Prostate gland (tissue), 2 donors: ENCODE measurements at regions not wholly inside any gene's neighbourhood (a gene's known extent, or its start where the extent isn't known, plus 50 kb on each side); places are given as distances from the start of the nearest gene placed in this dataset.

ENCODE experiments used
- DNase-seq: peaks from one replicate; pipeline ENCODE4 v3.0.0-alpha.2; 2019; ENCODE audit warnings: low spot score
- H3K27ac ChIP-seq, 2 donors: fragments of 200-600 bp; sonication (generic); 2 replicates each; pipeline ENCODE4 v1.5.1; 2017 to 2019
- H3K27me3 ChIP-seq: fragments of 200-600 bp; sonication (generic); replicated peaks from 2 replicates; pipeline ENCODE4 v1.5.1; 2019; ENCODE audit not compliant: insufficient read depth
- H3K36me3 ChIP-seq, 2 donors: fragments of 200-600 bp; sonication (generic); 1 replicate in 1 of 2; 2 replicates in 1 of 2; pipeline versions ENCODE4 v1.5.1 to v1.8.1; 2017 to 2019
- H3K4me1 ChIP-seq: fragments of 200-600 bp; sonication (generic); replicated peaks from 2 replicates; pipeline ENCODE4 v1.5.1; 2019
- H3K4me3 ChIP-seq, 2 donors: fragments of 200-600 bp; sonication (generic); 2 replicates each; pipeline ENCODE4 v1.5.1; 2017 to 2019
- H3K9me3 ChIP-seq: fragments of 200-600 bp; sonication (generic); 2 replicates; pipeline ENCODE4 v1.5.1; 2017
- CTCF ChIP-seq, 4 experiments: fragments of 200-600 bp in 2 of 4; fragments of 450-650 bp in 2 of 4; sonication (generic) in 2 of 4; IDR thresholded peaks; 1 replicate in 3 of 4; 2 replicates in 1 of 4; pipeline ENCODE4 v1.5.1; 2016 to 2019; ENCODE audit warnings: antibody characterized with exemption in 4 of 4, mild to moderate bottlenecking in 2 of 4, moderate library complexity in 2 of 4
- POLR2A ChIP-seq: fragments of 450-650 bp; IDR thresholded peaks from one replicate; pipeline ENCODE4 v1.6.1; 2016; ENCODE audit warnings: antibody characterized with exemption, mild to moderate bottlenecking
- POLR2AphosphoS5 ChIP-seq: sonication (generic); formaldehyde crosslinking; IDR thresholded peaks from one replicate; pipeline ENCODE4 v1.6.1; 2017; ENCODE audit warnings: antibody characterized with exemption
- WGBS: methylation state at CpG from one replicate; pipeline ENCODE4 v1.1.5; 2018; 5-methylcytosine and 5-hydroxymethylcytosine counted together
- intact Hi-C: fragments of 100-400 bp; cut with DNase I; formaldehyde crosslinking; loops from one replicate; pipeline ENCODE4 v1.14.2; 2022

- TF ChIP-seq POLR2A (no peak), CTCF (IDR thresholded peaks at IDR 0.05) (no peak), POLR2AphosphoS5 (no peak)
- Histone ChIP-seq H3K36me3 (no peaks in the 10 kb centered on the region), H3K4me1 (no peaks in the 10 kb centered on the region), H3K9me3 (no peaks in the 10 kb centered on the region), H3K27me3 (no peaks in the 10 kb centered on the region), H3K4me3 (no peak overlapping the region), H3K27ac (no peak overlapping the region)
- intact Hi-C loops: no loop called here
- DNase-seq: no peak
- 66% methylated on average over 10 of the region's 10 CpGs for WGBS
Observed at GRCh38 chr6:23282252-23283021, 713.1 kb downstream of the HDGFL1 start.

DNA sequence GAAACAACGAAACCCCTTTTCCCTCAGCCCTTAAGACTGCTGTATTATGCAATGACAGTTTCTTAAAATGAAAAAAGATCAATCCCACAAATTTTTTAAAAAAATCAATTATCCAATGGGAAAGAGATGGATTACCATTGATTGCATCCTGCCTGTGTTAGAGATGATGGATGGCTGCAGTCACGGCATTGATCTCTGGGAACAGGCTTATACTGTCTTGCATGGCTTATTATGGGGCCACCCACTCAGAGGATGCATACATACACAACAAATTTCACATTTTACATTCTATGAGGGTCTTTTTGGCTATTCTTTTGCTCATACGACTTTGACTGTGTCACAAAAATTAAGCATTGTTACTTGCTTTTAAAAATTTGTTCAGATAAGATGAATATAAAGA is 724.3 kb downstream of the HDGFL1 start:
- intact Hi-C loops: no loop called here
- H3K9me3 ChIP-seq: no peaks in the 10 kb centered on the region
- no peaks in the 10 kb centered on the region for H3K36me3 ChIP-seq
- H3K27ac ChIP-seq: no peak overlapping the region
- H3K4me3 ChIP-seq: no peak overlapping the region
- TF ChIP-seq CTCF (IDR thresholded peaks at IDR 0.05) (no peak), POLR2AphosphoS5 (no peak), POLR2A (no peak)
- WGBS: 75% methylated on average over 3 of the region's 3 CpGs
- DNase-seq: no peak
- H3K4me1 ChIP-seq: no peaks in the 10 kb centered on the region
- no peaks in the 10 kb centered on the region for H3K27me3 ChIP-seq

GRCh38 chr6:23301556-23301955 is 732.2 kb downstream of the HDGFL1 start:
- no peaks in the 10 kb centered on the region for H3K4me1 ChIP-seq
- no peak overlapping the region for H3K27ac ChIP-seq
- TF ChIP-seq CTCF (IDR thresholded peaks at IDR 0.05) (no peak), POLR2A (no peak), POLR2AphosphoS5 (no peak)
- no peaks in the 10 kb centered on the region for H3K27me3 ChIP-seq
- H3K9me3 ChIP-seq: no peaks in the 10 kb centered on the region
- intact Hi-C loops: no loop called here
- no peaks in the 10 kb centered on the region for H3K36me3 ChIP-seq
- DNase-seq: no peak
- H3K4me3 ChIP-seq: no peak overlapping the region

GRCh38 chr6:23302514-23302913 is 733.1 kb downstream of the HDGFL1 start:
- Histone ChIP-seq H3K36me3 (no peaks in the 10 kb centered on the region), H3K27me3 (no peaks in the 10 kb centered on the region), H3K4me1 (no peaks in the 10 kb centered on the region), H3K9me3 (no peaks in the 10 kb centered on the region), H3K27ac (no peak overlapping the region), H3K4me3 (no peak overlapping the region)
- 81% methylated on average over 4 of the region's 4 CpGs for WGBS
- no peak for DNase-seq
- no peak for TF ChIP-seq CTCF (IDR thresholded peaks at IDR 0.05)
- TF ChIP-seq POLR2AphosphoS5: no peak
- no peak for TF ChIP-seq POLR2A
- intact Hi-C loops: no loop called here

- intact Hi-C loops: no loop called here
- WGBS: 55% methylated on average over 2 of the region's 2 CpGs
- TF ChIP-seq POLR2AphosphoS5 (no peak), CTCF (IDR thresholded peaks at IDR 0.05) (no peak), POLR2A (no peak)
Observed at GRCh38 chr6:23305325-23305943, 736.1 kb downstream of the HDGFL1 start.

More at GRCh38 chr6:23305325-23305943, 736.1 kb downstream of the HDGFL1 start:
- no peaks in the 10 kb centered on the region for H3K9me3 ChIP-seq
- no peaks in the 10 kb centered on the region for H3K36me3 ChIP-seq
- H3K4me3 ChIP-seq: no peak overlapping the region
- no peaks in the 10 kb centered on the region for H3K4me1 ChIP-seq
- DNase-seq: no peak
- H3K27me3 ChIP-seq: no peaks in the 10 kb centered on the region
- H3K27ac ChIP-seq: no peak overlapping the region
